Liver (tissue), 3 donors: ENCODE measurements at regions not wholly inside any gene's neighbourhood (a gene's known extent, or its start where the extent isn't known, plus 50 kb on each side); places are given as distances from the start of the nearest gene placed in this dataset.

Experiments
- GABPA ChIP-seq, 2 donors: IDR thresholded peaks in 1 of 2; conservative IDR thresholded peaks in 1 of 2; 2 replicates each; pipeline ENCODE4 v1.6.1; 2016; ENCODE audit warnings: antibody characterized with exemption in 2 of 2, mild to moderate bottlenecking in 1 of 2, moderate library complexity in 1 of 2
- HNF4G ChIP-seq: IDR thresholded peaks from 2 replicates; pipeline ENCODE4 v1.6.1; 2016; ENCODE audit warnings: antibody characterized with exemption
- RAD21 ChIP-seq, 2 donors: IDR thresholded peaks; 2 replicates each; pipeline ENCODE4 v1.6.1; 2016; ENCODE audit warnings: antibody characterized with exemption in 2 of 2, mild to moderate bottlenecking in 2 of 2
- RXRA ChIP-seq, 2 donors: IDR thresholded peaks; 2 replicates each; pipeline ENCODE4 v1.6.1; 2017 to 2018; ENCODE audit warnings: antibody characterized with exemption in 2 of 2, mild to moderate bottlenecking in 1 of 2
- TAF1 ChIP-seq: conservative IDR thresholded peaks from 2 replicates; pipeline ENCODE4 v1.6.1; 2016; ENCODE audit warnings: antibody characterized with exemption, mild to moderate bottlenecking
- TF ChIP-seq, protein P1 (sequence below): fragments of 150-350 bp; IDR thresholded peaks from 2 replicates; pipeline ENCODE4 v1.5.1; 2017; ENCODE audit warnings: improper control_type of control experiment, low read depth, low read length; ENCODE audit not compliant: missing input control
- TF ChIP-seq, protein P2 (sequence below): IDR thresholded peaks from 2 replicates; pipeline ENCODE4 v1.6.1; 2016; ENCODE audit warnings: antibody characterized with exemption
- TF ChIP-seq, protein P3 (sequence below): IDR thresholded peaks from 2 replicates; pipeline ENCODE4 v1.6.1; 2016; ENCODE audit warnings: antibody characterized with exemption
- TF ChIP-seq, protein P4 (sequence below): IDR thresholded peaks from 2 replicates; pipeline ENCODE4 v1.6.1; 2016; ENCODE audit warnings: antibody characterized with exemption, mild to moderate bottlenecking
- TF ChIP-seq, protein P5 (sequence below): IDR thresholded peaks from 2 replicates; pipeline ENCODE4 v1.6.1; 2016; ENCODE audit warnings: antibody characterized with exemption
- donor health status: healthy.
- donor health status: healthy.

DNA sequence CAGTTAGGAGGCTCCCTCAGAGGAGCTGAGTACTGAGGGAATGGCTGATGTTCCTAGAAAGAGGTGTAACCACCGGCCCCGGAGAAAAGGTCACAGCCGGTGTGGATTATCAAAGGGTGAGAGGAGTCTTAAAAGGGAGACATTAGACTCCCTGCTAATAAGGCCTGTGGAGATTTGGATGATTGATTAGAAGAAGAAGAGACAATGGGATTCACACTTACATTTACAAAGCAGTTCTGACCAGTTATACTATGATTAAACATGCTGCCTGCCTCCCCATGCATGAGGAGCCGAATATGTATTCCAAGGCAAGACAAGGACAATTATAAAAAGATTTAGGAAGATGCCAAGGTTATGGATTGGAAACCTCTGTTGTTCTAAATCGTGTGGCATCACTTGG, 302.4 kb downstream of the SLC4A3 start:
- TF ChIP-seq, protein P1, sequence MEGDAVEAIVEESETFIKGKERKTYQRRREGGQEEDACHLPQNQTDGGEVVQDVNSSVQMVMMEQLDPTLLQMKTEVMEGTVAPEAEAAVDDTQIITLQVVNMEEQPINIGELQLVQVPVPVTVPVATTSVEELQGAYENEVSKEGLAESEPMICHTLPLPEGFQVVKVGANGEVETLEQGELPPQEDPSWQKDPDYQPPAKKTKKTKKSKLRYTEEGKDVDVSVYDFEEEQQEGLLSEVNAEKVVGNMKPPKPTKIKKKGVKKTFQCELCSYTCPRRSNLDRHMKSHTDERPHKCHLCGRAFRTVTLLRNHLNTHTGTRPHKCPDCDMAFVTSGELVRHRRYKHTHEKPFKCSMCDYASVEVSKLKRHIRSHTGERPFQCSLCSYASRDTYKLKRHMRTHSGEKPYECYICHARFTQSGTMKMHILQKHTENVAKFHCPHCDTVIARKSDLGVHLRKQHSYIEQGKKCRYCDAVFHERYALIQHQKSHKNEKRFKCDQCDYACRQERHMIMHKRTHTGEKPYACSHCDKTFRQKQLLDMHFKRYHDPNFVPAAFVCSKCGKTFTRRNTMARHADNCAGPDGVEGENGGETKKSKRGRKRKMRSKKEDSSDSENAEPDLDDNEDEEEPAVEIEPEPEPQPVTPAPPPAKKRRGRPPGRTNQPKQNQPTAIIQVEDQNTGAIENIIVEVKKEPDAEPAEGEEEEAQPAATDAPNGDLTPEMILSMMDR = no peak
- TF ChIP-seq RXRA (IDR thresholded peaks at IDR 0.05) (no peak), GABPA (IDR thresholded peaks at IDR 0.05 in 1 of 2, conservative IDR thresholded peaks at IDR 0.05 in 1 of 2) (no peak), TAF1 (no peak), HNF4G (no peak), RAD21 (IDR thresholded peaks at IDR 0.05) (no peak)
- TF ChIP-seq, protein P2, sequence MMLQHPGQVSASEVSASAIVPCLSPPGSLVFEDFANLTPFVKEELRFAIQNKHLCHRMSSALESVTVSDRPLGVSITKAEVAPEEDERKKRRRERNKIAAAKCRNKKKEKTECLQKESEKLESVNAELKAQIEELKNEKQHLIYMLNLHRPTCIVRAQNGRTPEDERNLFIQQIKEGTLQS = no peak
- TF ChIP-seq, protein P3, sequence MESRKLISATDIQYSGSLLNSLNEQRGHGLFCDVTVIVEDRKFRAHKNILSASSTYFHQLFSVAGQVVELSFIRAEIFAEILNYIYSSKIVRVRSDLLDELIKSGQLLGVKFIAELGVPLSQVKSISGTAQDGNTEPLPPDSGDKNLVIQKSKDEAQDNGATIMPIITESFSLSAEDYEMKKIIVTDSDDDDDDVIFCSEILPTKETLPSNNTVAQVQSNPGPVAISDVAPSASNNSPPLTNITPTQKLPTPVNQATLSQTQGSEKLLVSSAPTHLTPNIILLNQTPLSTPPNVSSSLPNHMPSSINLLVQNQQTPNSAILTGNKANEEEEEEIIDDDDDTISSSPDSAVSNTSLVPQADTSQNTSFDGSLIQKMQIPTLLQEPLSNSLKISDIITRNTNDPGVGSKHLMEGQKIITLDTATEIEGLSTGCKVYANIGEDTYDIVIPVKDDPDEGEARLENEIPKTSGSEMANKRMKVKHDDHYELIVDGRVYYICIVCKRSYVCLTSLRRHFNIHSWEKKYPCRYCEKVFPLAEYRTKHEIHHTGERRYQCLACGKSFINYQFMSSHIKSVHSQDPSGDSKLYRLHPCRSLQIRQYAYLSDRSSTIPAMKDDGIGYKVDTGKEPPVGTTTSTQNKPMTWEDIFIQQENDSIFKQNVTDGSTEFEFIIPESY = no peak
- TF ChIP-seq, protein P4, sequence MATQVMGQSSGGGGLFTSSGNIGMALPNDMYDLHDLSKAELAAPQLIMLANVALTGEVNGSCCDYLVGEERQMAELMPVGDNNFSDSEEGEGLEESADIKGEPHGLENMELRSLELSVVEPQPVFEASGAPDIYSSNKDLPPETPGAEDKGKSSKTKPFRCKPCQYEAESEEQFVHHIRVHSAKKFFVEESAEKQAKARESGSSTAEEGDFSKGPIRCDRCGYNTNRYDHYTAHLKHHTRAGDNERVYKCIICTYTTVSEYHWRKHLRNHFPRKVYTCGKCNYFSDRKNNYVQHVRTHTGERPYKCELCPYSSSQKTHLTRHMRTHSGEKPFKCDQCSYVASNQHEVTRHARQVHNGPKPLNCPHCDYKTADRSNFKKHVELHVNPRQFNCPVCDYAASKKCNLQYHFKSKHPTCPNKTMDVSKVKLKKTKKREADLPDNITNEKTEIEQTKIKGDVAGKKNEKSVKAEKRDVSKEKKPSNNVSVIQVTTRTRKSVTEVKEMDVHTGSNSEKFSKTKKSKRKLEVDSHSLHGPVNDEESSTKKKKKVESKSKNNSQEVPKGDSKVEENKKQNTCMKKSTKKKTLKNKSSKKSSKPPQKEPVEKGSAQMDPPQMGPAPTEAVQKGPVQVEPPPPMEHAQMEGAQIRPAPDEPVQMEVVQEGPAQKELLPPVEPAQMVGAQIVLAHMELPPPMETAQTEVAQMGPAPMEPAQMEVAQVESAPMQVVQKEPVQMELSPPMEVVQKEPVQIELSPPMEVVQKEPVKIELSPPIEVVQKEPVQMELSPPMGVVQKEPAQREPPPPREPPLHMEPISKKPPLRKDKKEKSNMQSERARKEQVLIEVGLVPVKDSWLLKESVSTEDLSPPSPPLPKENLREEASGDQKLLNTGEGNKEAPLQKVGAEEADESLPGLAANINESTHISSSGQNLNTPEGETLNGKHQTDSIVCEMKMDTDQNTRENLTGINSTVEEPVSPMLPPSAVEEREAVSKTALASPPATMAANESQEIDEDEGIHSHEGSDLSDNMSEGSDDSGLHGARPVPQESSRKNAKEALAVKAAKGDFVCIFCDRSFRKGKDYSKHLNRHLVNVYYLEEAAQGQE = no peak
- TF ChIP-seq, protein P5, sequence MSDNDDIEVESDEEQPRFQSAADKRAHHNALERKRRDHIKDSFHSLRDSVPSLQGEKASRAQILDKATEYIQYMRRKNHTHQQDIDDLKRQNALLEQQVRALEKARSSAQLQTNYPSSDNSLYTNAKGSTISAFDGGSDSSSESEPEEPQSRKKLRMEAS = no peak
